ENCODE measurements at regions not wholly inside any gene's neighbourhood (a gene's known extent, or its start where the extent isn't known, plus 50 kb on each side); places are given as distances from the start of the nearest gene placed in this dataset.
A peak's percentile ranks its signal among the peaks of the same experiment; 100 is the strongest.

GRCh38 chr6:138572167-138572875 lies 73.0 kb upstream of the NHSL1 start:
- no CpG with 5 or more reads among the region's 19 CpGs for WGBS (ENCODE audit: extremely low coverage, insufficient read length, low lambda C conversion rate)
- Mint-ChIP-seq H3K9me3 (no peaks in the 10 kb centered on the region), H3K4me3 (no peak overlapping the region; a peak in 1 of 5 replicates), H3K27me3 (ENCODE audit: low read depth) (no peaks in the 10 kb centered on the region), H3K36me3 (ENCODE audit: insufficient read depth in 1 of 3, low read depth in 3 of 3) (no peaks in the 10 kb centered on the region), H3K4me1 (peaks cover 19 to 25% of the 10 kb centered on the region in 2 experiments), H3K27ac (peak overlapping the region; percentile 43 to 70 (median 59); a peak in 4 of 7 replicates)
- Histone ChIP-seq H3K4me1 (ENCODE audit: insufficient read depth, low read length) (peaks cover 12% of the 10 kb centered on the region; the same call in 1 of the 2 replicates), H3K79me1 (ENCODE audit: insufficient read depth, low read depth, low read length, poor library complexity, severe bottlenecking) (no peaks in the 10 kb centered on the region), H3K4me2 (ENCODE audit: insufficient read depth, insufficient read length, low read length) (peak overlapping the region; percentile 99), H3K14ac (ENCODE audit: insufficient read depth, low read length) (peak overlapping the region; percentile 90; the same call in 1 of the 2 replicates), H3K18ac (ENCODE audit: insufficient read length, low read depth, low read length) (peak overlapping the region; percentile 87), H2BK20ac (ENCODE audit: low read depth, low read length, poor library complexity, severe bottlenecking) (no peak overlapping the region), H4K91ac (ENCODE audit: insufficient read length, low read depth, low read length) (peak overlapping the region; percentile 5), H3K56ac (ENCODE audit: insufficient read length, low read depth, low read length) (no peak overlapping the region), H2AFZ (ENCODE audit: low read length) (peak overlapping the region; percentile 66), H2BK120ac (ENCODE audit: low read depth, low read length, poor library complexity, severe bottlenecking) (no peak overlapping the region), H4K8ac (replicated peaks; ENCODE audit: insufficient read length, low read depth, low read length) (no peak overlapping the region), H3K4ac (ENCODE audit: low read depth, low read length) (no peak overlapping the region), H3K23me2 (ENCODE audit: insufficient read length, low read depth, low read length, poor library complexity, severe bottlenecking) (peaks cover 9% of the 10 kb centered on the region), H3K27me3 (ENCODE audit: insufficient read depth, low read length) (no peaks in the 10 kb centered on the region), H2BK15ac (ENCODE audit: low read depth, low read length) (no peak overlapping the region), H4K20me1 (ENCODE audit: control insufficient read depth, insufficient read depth, insufficient read length) (no peaks in the 10 kb centered on the region), H4K5ac (ENCODE audit: insufficient read length, low read depth, low read length) (peak overlapping the region; percentile 50), H2BK12ac (ENCODE audit: insufficient read length, low read depth, low read length) (peak overlapping the region; percentile 74), H2BK5ac (ENCODE audit: insufficient read length, low read length) (no peak overlapping the region), H3K79me2 (ENCODE audit: insufficient read depth, low read length) (peaks cover 4% of the 10 kb centered on the region; the same call in 1 of the 2 replicates), H3T11ph (ENCODE audit: low read length) (peak overlapping the region; percentile 76), H3K9me3 (ENCODE audit: control insufficient read depth, low read depth, low read length) (no peaks in the 10 kb centered on the region), H2AK5ac (ENCODE audit: insufficient read length, low read length) (no peak overlapping the region), H3K27ac (ENCODE audit: insufficient read length, low read depth, low read length) (no peak overlapping the region), H3K23ac (ENCODE audit: insufficient read length, low read depth, low read length) (no peak overlapping the region), H3K9ac (ENCODE audit: extremely low read depth, insufficient read length, low read length) (peak overlapping the region; percentile 68)
- TF ChIP-seq, protein P1, sequence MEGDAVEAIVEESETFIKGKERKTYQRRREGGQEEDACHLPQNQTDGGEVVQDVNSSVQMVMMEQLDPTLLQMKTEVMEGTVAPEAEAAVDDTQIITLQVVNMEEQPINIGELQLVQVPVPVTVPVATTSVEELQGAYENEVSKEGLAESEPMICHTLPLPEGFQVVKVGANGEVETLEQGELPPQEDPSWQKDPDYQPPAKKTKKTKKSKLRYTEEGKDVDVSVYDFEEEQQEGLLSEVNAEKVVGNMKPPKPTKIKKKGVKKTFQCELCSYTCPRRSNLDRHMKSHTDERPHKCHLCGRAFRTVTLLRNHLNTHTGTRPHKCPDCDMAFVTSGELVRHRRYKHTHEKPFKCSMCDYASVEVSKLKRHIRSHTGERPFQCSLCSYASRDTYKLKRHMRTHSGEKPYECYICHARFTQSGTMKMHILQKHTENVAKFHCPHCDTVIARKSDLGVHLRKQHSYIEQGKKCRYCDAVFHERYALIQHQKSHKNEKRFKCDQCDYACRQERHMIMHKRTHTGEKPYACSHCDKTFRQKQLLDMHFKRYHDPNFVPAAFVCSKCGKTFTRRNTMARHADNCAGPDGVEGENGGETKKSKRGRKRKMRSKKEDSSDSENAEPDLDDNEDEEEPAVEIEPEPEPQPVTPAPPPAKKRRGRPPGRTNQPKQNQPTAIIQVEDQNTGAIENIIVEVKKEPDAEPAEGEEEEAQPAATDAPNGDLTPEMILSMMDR (conservative IDR thresholded peaks at IDR 0.05), result no peak
- peak; percentile 81 for DNase-seq
